ENCODE measurements at regions not wholly inside any gene's neighbourhood (a gene's known extent, or its start where the extent isn't known, plus 50 kb on each side); places are given as distances from the start of the nearest gene placed in this dataset.
"Not testable (repeated sequence)": the region's sequence is repeated elsewhere in the genome, so short reads cannot be mapped to it uniquely, and the experiment has no call there.

DNA sequence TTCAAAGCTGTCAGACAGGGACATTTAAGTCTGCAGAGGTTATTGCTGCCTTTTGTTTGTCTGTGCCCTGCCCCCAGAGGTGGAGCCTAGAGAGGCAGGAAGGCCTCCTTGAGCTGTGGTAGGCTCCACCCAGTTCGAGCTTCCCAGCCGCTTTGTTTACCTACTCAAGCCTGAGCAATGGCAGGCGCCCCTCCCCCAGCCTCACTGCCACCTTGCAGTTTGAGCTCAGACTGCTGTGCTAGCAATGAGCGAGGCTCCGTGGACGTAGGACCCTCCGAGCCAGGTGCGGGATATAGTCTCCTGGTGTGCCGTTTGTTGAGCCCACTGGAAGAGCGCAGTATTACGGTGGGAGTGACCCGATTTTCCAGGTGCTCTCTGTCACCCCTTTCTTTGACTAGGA is 1193.9 kb downstream of the FAM181B start:
- TF ChIP-seq, protein P1, sequence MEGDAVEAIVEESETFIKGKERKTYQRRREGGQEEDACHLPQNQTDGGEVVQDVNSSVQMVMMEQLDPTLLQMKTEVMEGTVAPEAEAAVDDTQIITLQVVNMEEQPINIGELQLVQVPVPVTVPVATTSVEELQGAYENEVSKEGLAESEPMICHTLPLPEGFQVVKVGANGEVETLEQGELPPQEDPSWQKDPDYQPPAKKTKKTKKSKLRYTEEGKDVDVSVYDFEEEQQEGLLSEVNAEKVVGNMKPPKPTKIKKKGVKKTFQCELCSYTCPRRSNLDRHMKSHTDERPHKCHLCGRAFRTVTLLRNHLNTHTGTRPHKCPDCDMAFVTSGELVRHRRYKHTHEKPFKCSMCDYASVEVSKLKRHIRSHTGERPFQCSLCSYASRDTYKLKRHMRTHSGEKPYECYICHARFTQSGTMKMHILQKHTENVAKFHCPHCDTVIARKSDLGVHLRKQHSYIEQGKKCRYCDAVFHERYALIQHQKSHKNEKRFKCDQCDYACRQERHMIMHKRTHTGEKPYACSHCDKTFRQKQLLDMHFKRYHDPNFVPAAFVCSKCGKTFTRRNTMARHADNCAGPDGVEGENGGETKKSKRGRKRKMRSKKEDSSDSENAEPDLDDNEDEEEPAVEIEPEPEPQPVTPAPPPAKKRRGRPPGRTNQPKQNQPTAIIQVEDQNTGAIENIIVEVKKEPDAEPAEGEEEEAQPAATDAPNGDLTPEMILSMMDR (IDR thresholded peaks at IDR 0.05), result not testable (repeated sequence)
- TF ChIP-seq ZFX (IDR thresholded peaks at IDR 0.05; ENCODE audit: borderline replicate concordance), result not testable (repeated sequence)
